Heart left ventricle (tissue), 13 donors: ENCODE measurements at regions not wholly inside any gene's neighbourhood (a gene's known extent, or its start where the extent isn't known, plus 50 kb on each side); places are given as distances from the start of the nearest gene placed in this dataset.

Experiments used
- POLR2A ChIP-seq, 2 donors: fragments of 450-650 bp; IDR thresholded peaks; one replicate each; pipeline ENCODE4 v1.6.1; 2017; ENCODE audit warnings: antibody characterized with exemption in 2 of 2, mild to moderate bottlenecking in 2 of 2, moderate library complexity in 2 of 2
- TF ChIP-seq, protein P1 (sequence below), 12 donors: fragments of 200-600 bp; sonication (generic) in 4 of 12; IDR thresholded peaks; one replicate each; pipeline versions ENCODE4 v1.5.0 to v1.8.0; 2018 to 2022; ENCODE audit warnings: antibody characterized with exemption in 12 of 12, mild to moderate bottlenecking in 5 of 12
- donor health status: ischemic (EF 13 %, LVEDD 7.1; RV severe dilation, severe dysfunction).
- donor health status: DM: no; HTN: yes; CAD: no.
- donor health status: DM: no; HTN: no; CAD: no.
- donor health status: ischemic (EF 25% LVEDD 6.9; RV normal size, moderate dysfunction).
- donor health status: ischemic (EF 25% LVEDD 5.7; RV mildly dilated, moderate dysfunction).
- donor health status: ischemic (EF 35%, LVEDD 5.7; RV mildly dilated, moderate dysfunction).
- donor health status: nonischemic (EF 11% LVEDD 7.7; RV severe dilation, severe dysfunction).
- donor health status: DM: yes; HTN: yes; CAD: no.
- donor health status: PGD.
- donor health status: ischemic (EF 29% LVEDD 5.4; RV normal size, mild dysfunction).
- donor health status: nonischemic (EF 23%, LVEDD 6.1; RV moderate dilation, normal function).

DNA sequence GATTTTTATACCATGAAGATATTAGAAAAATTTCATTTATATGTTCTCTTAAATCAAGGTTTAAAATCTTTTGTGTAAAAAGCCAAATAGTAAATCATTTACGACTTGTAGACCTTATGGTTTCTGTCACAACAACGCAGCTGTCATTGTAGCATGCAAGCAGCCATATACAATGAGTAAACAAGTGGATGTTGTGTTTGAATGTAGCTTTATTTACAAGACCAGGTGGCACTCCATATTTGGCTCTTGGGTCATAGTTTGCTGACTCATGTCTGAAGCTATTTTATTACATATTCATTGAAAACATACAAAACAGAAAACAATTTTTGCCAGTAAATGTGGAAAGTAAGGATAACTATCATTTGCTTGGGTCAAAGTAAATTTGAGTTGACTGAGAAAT lies 930.8 kb downstream of the SLITRK5 start:
- TF ChIP-seq, protein P1, sequence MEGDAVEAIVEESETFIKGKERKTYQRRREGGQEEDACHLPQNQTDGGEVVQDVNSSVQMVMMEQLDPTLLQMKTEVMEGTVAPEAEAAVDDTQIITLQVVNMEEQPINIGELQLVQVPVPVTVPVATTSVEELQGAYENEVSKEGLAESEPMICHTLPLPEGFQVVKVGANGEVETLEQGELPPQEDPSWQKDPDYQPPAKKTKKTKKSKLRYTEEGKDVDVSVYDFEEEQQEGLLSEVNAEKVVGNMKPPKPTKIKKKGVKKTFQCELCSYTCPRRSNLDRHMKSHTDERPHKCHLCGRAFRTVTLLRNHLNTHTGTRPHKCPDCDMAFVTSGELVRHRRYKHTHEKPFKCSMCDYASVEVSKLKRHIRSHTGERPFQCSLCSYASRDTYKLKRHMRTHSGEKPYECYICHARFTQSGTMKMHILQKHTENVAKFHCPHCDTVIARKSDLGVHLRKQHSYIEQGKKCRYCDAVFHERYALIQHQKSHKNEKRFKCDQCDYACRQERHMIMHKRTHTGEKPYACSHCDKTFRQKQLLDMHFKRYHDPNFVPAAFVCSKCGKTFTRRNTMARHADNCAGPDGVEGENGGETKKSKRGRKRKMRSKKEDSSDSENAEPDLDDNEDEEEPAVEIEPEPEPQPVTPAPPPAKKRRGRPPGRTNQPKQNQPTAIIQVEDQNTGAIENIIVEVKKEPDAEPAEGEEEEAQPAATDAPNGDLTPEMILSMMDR (IDR thresholded peaks at IDR 0.05): no peak
- TF ChIP-seq POLR2A (IDR thresholded peaks at IDR 0.05): no peak
